PC-3 (cell line): ENCODE measurements at regions not wholly inside any gene's neighbourhood (a gene's known extent, or its start where the extent isn't known, plus 50 kb on each side); places are given as distances from the start of the nearest gene placed in this dataset.
"Not testable (repeated sequence)": the region's sequence is repeated elsewhere in the genome, so short reads cannot be mapped to it uniquely, and the experiment has no call there.

ENCODE experiments used
- ATAC-seq: fragments of 200-7000 bp; cut with Tn5 transposase; 2 replicates; pipeline ENCODE4 v1.9.1; 2020; ENCODE audit warnings: mild to moderate bottlenecking, moderate library complexity
- BruUV-seq: library from RNA; stranded (reverse); fragments of 400-500 nt; replicated peaks from 2 replicates; lab custom pipeline; 2021; lab: Mats Ljungman, UMichigan
- CTCF ChIA-PET: fragments of 300-600 bp; sonication (Branson Sonifier 250); formaldehyde crosslinking; loops from one replicate; lab custom pipeline; 2022; ENCODE audit warnings: antibody characterized with exemption; lab: Charles Lee
- POLR2A ChIA-PET: fragments of 300-600 bp; sonication (Branson Sonifier 250); formaldehyde crosslinking; loops from one replicate; lab custom pipeline; 2022; ENCODE audit warnings: antibody characterized with exemption; ENCODE audit not compliant: unreplicated experiment; lab: Charles Lee
- DNase-seq: peaks from one replicate; pipeline ENCODE4 v3.0.0-alpha.2; 2015
- H2AFZ ChIP-seq: fragments of 300-600 bp; sonication (generic); 2 replicates; pipeline ENCODE4 v1.6.0; 2016; ENCODE audit warnings: antibody characterized with exemption, low read length
- H3F3A ChIP-seq: fragments of 300-600 bp; sonication (generic); one replicate; pipeline ENCODE4 v1.6.0; 2017; ENCODE audit warnings: antibody characterized with exemption, low read length, control low read depth, mild to moderate bottlenecking; ENCODE audit not compliant: unreplicated experiment
- H3K27ac ChIP-seq: fragments of 300-600 bp; sonication (generic); 2 replicates; pipeline ENCODE4 v1.5.1; 2016; ENCODE audit warnings: mild to moderate bottlenecking, low read length
- H3K27me3 ChIP-seq: fragments of 300-600 bp; sonication (generic); 2 replicates; pipeline ENCODE4 v1.6.1; 2016; ENCODE audit warnings: low read length, mixed read lengths
- H3K36me3 ChIP-seq: fragments of 300-600 bp; sonication (generic); 2 replicates; pipeline ENCODE4 v1.6.1; 2016; ENCODE audit warnings: low read depth, mixed run types, low read length, mixed read lengths
- H3K4me1 ChIP-seq: fragments of 300-600 bp; sonication (generic); 2 replicates; pipeline ENCODE4 v1.5.1; 2016; ENCODE audit warnings: low read length; ENCODE audit not compliant: insufficient read depth
- H3K4me2 ChIP-seq: fragments of 300-600 bp; sonication (generic); 2 replicates; pipeline ENCODE4 v1.6.0; 2016; ENCODE audit warnings: low read length
- H3K4me3 ChIP-seq: fragments of 300-600 bp; sonication (generic); 2 replicates; pipeline ENCODE4 v1.5.1; 2016; ENCODE audit warnings: mild to moderate bottlenecking, low read length, mixed read lengths
- H3K79me2 ChIP-seq: fragments of 300-600 bp; sonication (generic); 2 replicates; pipeline ENCODE4 v1.6.1; 2017; ENCODE audit warnings: low read length, mixed read lengths
- H3K9ac ChIP-seq: fragments of 300-600 bp; sonication (generic); 2 replicates; pipeline ENCODE4 v1.6.0; 2016; ENCODE audit warnings: mild to moderate bottlenecking, low read length
- H3K9me2 ChIP-seq: fragments of 300-600 bp; sonication (generic); replicated peaks from 2 replicates; pipeline ENCODE4 v1.6.1; 2016; ENCODE audit warnings: mixed run types, low read length, mixed read lengths
- H3K9me3 ChIP-seq: fragments of 300-600 bp; sonication (generic); 2 replicates; pipeline ENCODE4 v1.6.1; 2016; ENCODE audit warnings: low read length, mixed read lengths
- H4K20me1 ChIP-seq: fragments of 300-600 bp; sonication (generic); 2 replicates; pipeline ENCODE4 v1.6.1; 2016; ENCODE audit warnings: low read length, mixed read lengths
- EZH2 ChIP-seq: fragments of 300-600 bp; sonication (generic); IDR thresholded peaks from one replicate; pipeline ENCODE4 v1.6.1; 2017; ENCODE audit warnings: antibody characterized with exemption, mild to moderate bottlenecking, low read length; ENCODE audit not compliant: unreplicated experiment
- EZH2phosphoT487 ChIP-seq: fragments of 300-600 bp; sonication (generic); IDR thresholded peaks from 2 replicates; pipeline ENCODE4 v1.6.1; 2018; ENCODE audit warnings: mild to moderate bottlenecking, antibody characterized with exemption, low read length, borderline replicate concordance
- intact Hi-C: fragments of 100-400 bp; cut with micrococcal nuclease; formaldehyde crosslinking; loops from 2 replicates; pipeline ENCODE4 v1.9.0; 2023
- TF ChIP-seq, protein P1 (sequence below): fragments of 300-600 bp; sonication (generic); conservative IDR thresholded peaks from 2 replicates; pipeline ENCODE4 v1.5.1; 2017; ENCODE audit warnings: antibody characterized with exemption, low read depth, mild to moderate bottlenecking, low read length

DNA sequence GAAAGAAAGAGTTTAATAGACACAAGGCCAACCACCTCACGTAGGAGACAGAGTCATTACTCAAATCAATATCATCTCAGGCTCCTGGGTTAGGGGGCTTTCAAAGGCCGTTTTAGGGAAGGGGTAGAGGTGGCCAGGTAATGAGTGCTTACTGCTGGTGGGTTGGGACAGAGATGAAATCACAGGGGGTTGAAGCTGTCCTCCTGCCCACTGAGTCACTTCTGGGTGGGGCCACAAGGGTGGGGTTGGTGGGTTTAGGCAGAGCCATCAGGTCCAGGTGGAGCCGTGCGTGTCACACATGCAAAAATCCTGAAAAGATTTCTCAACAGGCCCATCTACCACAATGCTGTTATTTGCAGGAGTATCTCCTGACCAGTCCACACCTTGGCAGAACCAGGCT is 167.0 kb upstream of the EXOC2 start:
- intact Hi-C loops: no loop called here
- Histone ChIP-seq H3K4me3 (no peak overlapping the region), H3K27ac (no peak overlapping the region), H3K36me3 (no peaks in the 10 kb centered on the region), H3F3A (no peaks in the 10 kb centered on the region), H2AFZ (no peak overlapping the region), H3K9ac (no peak overlapping the region), H3K79me2 (no peaks in the 10 kb centered on the region), H3K4me2 (no peak overlapping the region), H3K9me2 (no peaks in the 10 kb centered on the region), H3K4me1 (no peaks in the 10 kb centered on the region), H3K9me3 (no peaks in the 10 kb centered on the region), H4K20me1 (no peaks in the 10 kb centered on the region), H3K27me3 (peaks cover 77% of the 10 kb centered on the region)
- BruUV-seq: no TSS peak
- CTCF ChIA-PET: no interaction called here
- POLR2A ChIA-PET: interaction anchor here (0.7 kb wide), 1 partner anchor 356 kb away, joined by 5 read pairs; no protein-coding TSS in a partner anchor
- ATAC-seq (no peak), DNase-seq (no peak)
- TF ChIP-seq, protein P1, sequence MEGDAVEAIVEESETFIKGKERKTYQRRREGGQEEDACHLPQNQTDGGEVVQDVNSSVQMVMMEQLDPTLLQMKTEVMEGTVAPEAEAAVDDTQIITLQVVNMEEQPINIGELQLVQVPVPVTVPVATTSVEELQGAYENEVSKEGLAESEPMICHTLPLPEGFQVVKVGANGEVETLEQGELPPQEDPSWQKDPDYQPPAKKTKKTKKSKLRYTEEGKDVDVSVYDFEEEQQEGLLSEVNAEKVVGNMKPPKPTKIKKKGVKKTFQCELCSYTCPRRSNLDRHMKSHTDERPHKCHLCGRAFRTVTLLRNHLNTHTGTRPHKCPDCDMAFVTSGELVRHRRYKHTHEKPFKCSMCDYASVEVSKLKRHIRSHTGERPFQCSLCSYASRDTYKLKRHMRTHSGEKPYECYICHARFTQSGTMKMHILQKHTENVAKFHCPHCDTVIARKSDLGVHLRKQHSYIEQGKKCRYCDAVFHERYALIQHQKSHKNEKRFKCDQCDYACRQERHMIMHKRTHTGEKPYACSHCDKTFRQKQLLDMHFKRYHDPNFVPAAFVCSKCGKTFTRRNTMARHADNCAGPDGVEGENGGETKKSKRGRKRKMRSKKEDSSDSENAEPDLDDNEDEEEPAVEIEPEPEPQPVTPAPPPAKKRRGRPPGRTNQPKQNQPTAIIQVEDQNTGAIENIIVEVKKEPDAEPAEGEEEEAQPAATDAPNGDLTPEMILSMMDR: no peak
- TF ChIP-seq EZH2phosphoT487: no peak
- no peak for TF ChIP-seq EZH2

DNA sequence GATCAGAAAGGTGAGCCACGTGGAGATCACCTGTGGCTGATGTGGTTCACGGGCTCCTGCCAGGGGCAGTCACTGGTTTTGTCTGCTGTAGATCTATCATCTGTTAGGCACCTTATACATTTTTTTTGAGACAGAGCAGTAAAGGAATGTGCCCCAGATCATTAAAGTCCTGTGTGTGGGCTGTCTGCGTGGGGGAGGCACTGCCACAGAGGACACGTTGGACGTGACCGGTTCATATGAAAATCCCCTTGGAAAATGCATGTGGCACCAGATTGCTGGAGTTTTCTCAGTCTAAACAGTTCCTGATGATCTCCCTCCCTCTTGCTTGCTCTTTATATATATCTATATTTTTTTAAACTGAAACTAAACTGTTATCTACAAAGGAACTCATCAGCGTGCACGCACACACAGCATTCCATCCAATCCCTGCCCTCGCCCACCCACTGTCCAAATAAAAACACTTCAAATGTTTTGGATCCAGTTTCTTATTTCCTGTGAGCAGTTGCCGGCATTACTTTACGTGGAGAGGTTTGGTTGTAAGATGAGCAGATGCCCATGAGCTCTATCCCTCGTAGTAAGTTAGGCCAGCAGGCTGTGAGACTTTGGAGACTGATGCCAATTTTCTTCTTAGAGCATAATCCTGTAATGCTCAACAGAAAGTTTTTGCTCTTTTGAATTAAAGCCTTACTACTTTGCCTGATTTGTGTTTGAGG is 161.6 kb upstream of the EXOC2 start:
- intact Hi-C loops: no loop called here
- no TSS peak for BruUV-seq
- CTCF ChIA-PET: no interaction called here
- Histone ChIP-seq H3K9me3 (no peaks in the 10 kb centered on the region), H3K27me3 (peaks cover 60% of the 10 kb centered on the region), H4K20me1 (no peaks in the 10 kb centered on the region), H3K4me1 (no peaks in the 10 kb centered on the region), H3K27ac (no peak overlapping the region), H2AFZ (no peak overlapping the region), H3K9me2 (no peaks in the 10 kb centered on the region), H3K4me3 (no peak overlapping the region), H3F3A (no peaks in the 10 kb centered on the region), H3K4me2 (no peak overlapping the region), H3K9ac (no peak overlapping the region), H3K79me2 (no peaks in the 10 kb centered on the region), H3K36me3 (no peaks in the 10 kb centered on the region)
- TF ChIP-seq EZH2phosphoT487 (no peak), EZH2 (no peak)
- TF ChIP-seq, protein P1: no peak
- ATAC-seq (no peak), DNase-seq (no peak)
- POLR2A ChIA-PET: no interaction called here

DNA sequence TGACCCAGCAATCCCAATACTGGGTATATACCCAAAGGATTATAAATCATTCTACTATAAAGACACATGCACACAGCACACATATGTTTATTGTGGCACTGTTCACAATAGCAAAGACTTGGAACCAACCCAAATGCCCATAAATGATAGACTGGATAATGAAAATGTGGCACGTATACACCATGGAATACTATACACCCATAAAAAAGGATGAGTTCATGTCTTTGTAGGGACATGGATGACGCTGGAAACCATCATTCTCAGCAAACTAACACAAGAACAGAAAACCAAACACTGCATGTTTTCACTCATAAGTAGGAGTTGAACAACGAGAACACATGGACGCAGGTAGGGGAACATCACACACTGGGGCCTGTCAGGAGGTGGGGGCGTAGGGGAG is 159.3 kb upstream of the EXOC2 start:
- H4K20me1 ChIP-seq, ATAC-seq, CTCF ChIA-PET, H3K36me3 ChIP-seq, H3K4me2 ChIP-seq, H3K27ac ChIP-seq, intact Hi-C loops, H3K9me2 ChIP-seq, H2AFZ ChIP-seq, H3K79me2 ChIP-seq, DNase-seq, POLR2A ChIA-PET, BruUV-seq, H3F3A ChIP-seq, H3K4me3 ChIP-seq, H3K9me3 ChIP-seq, H3K9ac ChIP-seq, H3K4me1 ChIP-seq: not testable (repeated sequence)
- H3K27me3 ChIP-seq: peaks cover 59% of the 10 kb centered on the region
